ENCODE measurements at regions not wholly inside any gene's neighbourhood (a gene's known extent, or its start where the extent isn't known, plus 50 kb on each side); places are given as distances from the start of the nearest gene placed in this dataset.
A peak's percentile ranks its signal among the peaks of the same experiment; 100 is the strongest.

GRCh38 chr16:86882586-86883280 is 304.4 kb downstream of the FOXL1 start:
- DNase-seq: peak; percentile 45
- intact Hi-C loops (cut with DNase I): no loop called here

DNA sequence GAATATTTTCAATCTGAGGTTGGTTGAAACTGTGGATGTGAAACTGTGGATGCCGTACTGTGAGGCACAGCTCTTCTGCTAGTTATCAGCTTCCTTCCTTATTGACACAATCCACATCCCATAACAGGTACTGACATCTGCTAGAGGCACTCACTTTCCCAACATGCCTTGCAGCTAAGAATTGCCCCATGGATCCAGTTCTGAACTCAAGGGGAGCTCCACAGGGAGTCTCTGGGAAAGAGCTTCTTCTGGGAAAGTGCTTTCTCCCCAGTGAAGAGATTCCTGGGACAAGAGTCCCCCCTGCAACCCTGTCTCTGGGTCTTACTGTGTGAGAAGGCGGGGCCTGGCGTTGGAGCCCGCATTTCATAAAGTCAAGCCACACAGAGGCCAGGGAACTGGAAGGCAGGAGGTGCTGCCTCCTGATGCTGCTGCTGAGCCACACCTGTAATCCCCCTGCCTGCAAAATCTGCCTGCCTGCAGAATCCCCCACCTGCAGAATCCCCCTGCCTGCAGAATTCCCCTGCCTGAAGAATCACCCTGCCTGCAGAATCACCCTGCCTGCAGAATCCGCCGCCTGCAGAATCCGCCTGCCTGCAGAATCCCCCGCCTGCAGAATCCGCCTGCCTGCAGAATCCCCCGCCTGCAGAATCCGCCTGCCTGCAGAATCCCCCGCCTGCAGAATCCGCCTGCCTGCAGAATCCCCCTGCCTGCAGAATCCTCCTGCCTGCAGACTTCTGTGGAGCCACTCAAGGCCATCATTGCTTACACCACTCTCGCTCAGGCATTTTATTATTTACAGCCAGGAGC is 305.4 kb downstream of the FOXL1 start:
- intact Hi-C loops (cut with DNase I): no loop called here
- no peak for ATAC-seq
- no peaks in the 10 kb centered on the region for H3K9me3 ChIP-seq
- no peaks in the 10 kb centered on the region for H3K36me3 ChIP-seq
- no peak overlapping the region for H3K4me3 ChIP-seq
- H3K27me3 ChIP-seq: peaks cover 39% of the 10 kb centered on the region
- H3K4me1 ChIP-seq: no peaks in the 10 kb centered on the region
- H3K27ac ChIP-seq: no peak overlapping the region
- DNase-seq: peak; percentile 47
- TF ChIP-seq, protein P1, sequence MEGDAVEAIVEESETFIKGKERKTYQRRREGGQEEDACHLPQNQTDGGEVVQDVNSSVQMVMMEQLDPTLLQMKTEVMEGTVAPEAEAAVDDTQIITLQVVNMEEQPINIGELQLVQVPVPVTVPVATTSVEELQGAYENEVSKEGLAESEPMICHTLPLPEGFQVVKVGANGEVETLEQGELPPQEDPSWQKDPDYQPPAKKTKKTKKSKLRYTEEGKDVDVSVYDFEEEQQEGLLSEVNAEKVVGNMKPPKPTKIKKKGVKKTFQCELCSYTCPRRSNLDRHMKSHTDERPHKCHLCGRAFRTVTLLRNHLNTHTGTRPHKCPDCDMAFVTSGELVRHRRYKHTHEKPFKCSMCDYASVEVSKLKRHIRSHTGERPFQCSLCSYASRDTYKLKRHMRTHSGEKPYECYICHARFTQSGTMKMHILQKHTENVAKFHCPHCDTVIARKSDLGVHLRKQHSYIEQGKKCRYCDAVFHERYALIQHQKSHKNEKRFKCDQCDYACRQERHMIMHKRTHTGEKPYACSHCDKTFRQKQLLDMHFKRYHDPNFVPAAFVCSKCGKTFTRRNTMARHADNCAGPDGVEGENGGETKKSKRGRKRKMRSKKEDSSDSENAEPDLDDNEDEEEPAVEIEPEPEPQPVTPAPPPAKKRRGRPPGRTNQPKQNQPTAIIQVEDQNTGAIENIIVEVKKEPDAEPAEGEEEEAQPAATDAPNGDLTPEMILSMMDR (IDR thresholded peaks at IDR 0.05): no peak

More at GRCh38 chr16:86882586-86883280, 304.4 kb downstream of the FOXL1 start:
- Histone ChIP-seq H3K9me3 (no peaks in the 10 kb centered on the region), H3K27me3 (peaks cover 43% of the 10 kb centered on the region), H3K4me1 (no peaks in the 10 kb centered on the region), H3K36me3 (no peaks in the 10 kb centered on the region), H3K27ac (no peak overlapping the region), H3K4me3 (no peak overlapping the region)
- no peak for ATAC-seq
- TF ChIP-seq, protein P1 (IDR thresholded peaks at IDR 0.05): no peak

DNA sequence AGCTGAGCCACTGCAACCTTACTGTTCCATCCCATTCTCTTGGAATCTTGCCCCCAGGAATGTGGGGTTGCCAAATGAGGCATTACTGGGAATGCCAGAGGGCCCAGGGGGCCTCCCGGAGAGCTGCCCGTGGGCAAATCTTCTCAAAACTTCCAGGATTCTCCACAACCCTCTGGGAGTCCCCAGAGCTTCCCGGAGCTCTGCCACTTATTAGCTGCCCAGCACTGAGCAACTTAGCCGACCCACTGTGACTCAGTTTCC is 306.0 kb downstream of the FOXL1 start:
- TF ChIP-seq, protein P1 (IDR thresholded peaks at IDR 0.05): no peak
- no peak for DNase-seq
- H3K36me3 ChIP-seq: no peaks in the 10 kb centered on the region
- no peak for ATAC-seq
- H3K4me1 ChIP-seq: no peaks in the 10 kb centered on the region
- no peak overlapping the region for H3K27ac ChIP-seq
- no peak overlapping the region for H3K4me3 ChIP-seq
- peaks cover 34% of the 10 kb centered on the region for H3K27me3 ChIP-seq
- H3K9me3 ChIP-seq: no peaks in the 10 kb centered on the region
- intact Hi-C loops (cut with DNase I): no loop called here

DNA sequence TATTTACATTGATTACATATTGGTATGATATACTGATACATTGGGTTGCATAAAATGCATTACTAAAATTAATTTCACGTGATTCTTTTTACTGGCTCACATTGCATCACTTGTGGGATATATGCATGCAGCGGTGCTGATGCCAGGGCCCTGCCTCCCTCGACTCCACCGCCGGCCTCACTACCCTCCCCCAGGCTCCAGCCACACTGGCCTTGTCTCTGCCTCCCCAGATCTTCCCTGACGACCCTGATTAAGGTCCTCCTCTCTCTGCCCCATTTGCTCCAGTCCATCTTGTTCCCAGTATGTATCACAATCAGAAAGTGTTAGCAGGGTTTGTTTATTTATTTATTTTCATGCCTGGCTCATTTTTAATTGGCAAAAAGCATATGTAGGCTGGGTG is 306.8 kb downstream of the FOXL1 start:
- Histone ChIP-seq H3K27me3 (peaks cover 30% of the 10 kb centered on the region), H3K4me1 (no peaks in the 10 kb centered on the region), H3K9me3 (no peaks in the 10 kb centered on the region), H3K36me3 (no peaks in the 10 kb centered on the region), H3K27ac (no peak overlapping the region), H3K4me3 (no peak overlapping the region)
- intact Hi-C loops (cut with DNase I): no loop called here
- TF ChIP-seq, protein P1 (IDR thresholded peaks at IDR 0.05): no peak
- no peak for ATAC-seq
- peak; percentile 31 for DNase-seq

- intact Hi-C loops (cut with DNase I): no loop called here
- ATAC-seq (no peak), DNase-seq (no peak)
- H3K4me3 ChIP-seq: no peak overlapping the region
- no peak overlapping the region for H3K27ac ChIP-seq
- peaks cover 19% of the 10 kb centered on the region for H3K27me3 ChIP-seq
- H3K9me3 ChIP-seq: no peaks in the 10 kb centered on the region
- no peaks in the 10 kb centered on the region for H3K36me3 ChIP-seq
- H3K4me1 ChIP-seq: no peaks in the 10 kb centered on the region
- TF ChIP-seq, protein P1 (IDR thresholded peaks at IDR 0.05): no peak
These were observed 308.3 kb downstream of the FOXL1 start for GRCh38 chr16:86886651-86887050.

Data from upper lobe of right lung (tissue), 1 donor.